Activated CD4-positive, alpha-beta T cell treated with anti-CD3 and anti-CD28 coated beads for 24 hours (primary cell): ENCODE measurements at regions not wholly inside any gene's neighbourhood (a gene's known extent, or its start where the extent isn't known, plus 50 kb on each side); places are given as distances from the start of the nearest gene placed in this dataset.

Experiments used
- DNase-seq, 2 donors: peaks; one replicate each; pipeline ENCODE4 v3.0.0-alpha.2; 2020; ENCODE audit warnings: low read depth in 2 of 2

GRCh38 chr2:217722883-217723472, 279.8 kb downstream of the TNS1 start:
- DNase-seq = no peak

DNA sequence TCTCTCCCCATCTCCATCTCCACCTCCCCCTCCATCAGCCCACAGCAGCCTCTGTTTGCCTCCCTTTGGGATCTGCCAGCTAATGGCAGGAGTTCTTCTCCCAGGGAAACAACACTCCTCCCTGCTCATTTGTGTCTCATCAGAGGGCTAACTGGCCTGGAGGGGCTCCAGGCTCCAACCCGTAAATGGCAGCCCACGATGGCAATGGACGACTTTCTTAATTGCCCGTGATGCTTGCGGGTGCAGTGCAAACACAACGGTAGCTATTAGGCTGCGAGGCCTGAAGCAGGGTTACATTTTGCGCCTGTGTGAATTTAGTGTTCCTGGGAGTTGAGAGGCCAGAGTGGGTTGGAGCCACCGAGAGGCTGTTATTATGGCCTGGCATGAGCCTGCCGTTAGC, 285.1 kb downstream of the TNS1 start:
- no peak for DNase-seq

DNA sequence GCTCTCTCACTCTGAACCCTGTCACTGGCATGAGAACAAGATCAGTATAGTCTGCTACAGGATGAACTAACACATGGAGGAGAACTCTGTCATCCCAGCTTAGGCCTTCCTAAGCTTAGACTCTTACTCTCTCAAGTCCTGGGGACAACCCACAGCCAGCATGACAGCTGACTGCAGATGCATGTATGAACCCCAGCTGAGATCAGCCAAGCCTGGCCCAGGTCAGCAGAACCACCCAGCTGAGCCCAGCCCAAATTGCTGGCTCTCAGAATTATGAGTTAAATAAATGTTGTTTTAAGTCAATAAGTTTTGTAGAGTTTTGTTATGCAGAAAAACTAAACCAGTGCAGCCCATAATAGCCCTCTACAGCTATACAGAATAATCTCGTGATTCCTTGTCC, 287.3 kb downstream of the TNS1 start:
- no peak for DNase-seq

GRCh38 chr2:217714287-217714751, 288.5 kb downstream of the TNS1 start:
- no peak for DNase-seq

GRCh38 chr2:217713395-217714286, 289.2 kb downstream of the TNS1 start:
- peak; percentile 55 to 71 for DNase-seq

GRCh38 chr2:217712431-217712830, 290.4 kb downstream of the TNS1 start:
- DNase-seq = no peak

DNA sequence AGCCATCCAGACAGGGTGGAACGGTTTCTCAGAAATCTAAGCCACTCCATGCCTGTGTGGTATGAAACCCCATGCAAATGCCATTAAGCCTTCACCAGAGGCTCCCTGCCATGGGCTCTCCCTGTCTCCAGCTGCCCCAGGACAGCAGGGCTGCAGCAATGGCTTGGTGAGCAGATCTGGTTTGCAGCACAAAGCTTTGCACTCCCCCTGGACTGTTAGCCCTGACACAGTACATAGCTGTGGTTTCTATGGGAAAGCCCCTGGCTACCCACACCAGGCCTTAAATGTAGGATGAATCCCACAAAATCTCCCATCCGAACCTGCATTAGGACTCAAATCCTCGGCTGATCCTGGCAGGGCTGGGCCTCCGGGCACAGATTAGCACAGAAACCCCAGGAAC, 291.6 kb downstream of the TNS1 start:
- DNase-seq = no peak

- no peak for DNase-seq
These were observed 292.5 kb downstream of the TNS1 start for GRCh38 chr2:217710211-217710765.

DNA sequence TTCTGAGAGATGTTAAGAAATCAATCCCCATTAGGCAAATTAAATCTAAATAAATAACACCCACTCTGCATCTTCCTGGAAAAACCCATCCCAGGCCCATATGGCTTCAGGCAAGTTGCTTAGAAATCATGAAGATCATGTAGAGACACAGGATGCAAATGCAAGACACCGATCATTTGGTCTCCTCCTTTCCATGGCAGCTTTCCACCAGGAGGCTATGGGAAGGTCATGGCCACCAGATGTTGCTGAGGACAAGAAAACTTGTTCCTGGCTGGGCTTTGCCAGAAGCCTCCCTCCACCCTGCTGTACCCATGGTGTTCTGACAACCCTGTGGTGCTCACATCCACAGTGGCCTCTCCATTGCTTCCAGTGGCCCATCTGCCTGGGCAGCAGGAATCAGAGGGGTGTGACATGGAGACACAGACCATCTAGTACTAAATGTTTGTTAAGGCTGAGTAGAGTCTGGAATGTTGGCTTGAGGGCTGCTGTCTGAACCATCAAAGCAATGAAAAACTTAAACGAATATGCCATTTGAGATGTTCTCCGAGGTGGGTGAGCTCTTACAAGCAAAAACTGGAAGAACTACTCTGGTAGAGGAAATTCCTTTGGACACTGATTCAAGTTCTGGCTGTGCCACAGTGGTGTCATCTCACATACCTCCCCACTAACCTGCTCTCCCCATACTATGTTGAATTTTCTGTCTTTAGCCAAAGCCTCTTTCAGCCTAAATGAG, 293.2 kb downstream of the TNS1 start:
- no peak for DNase-seq

- DNase-seq = no peak
These were observed 295.6 kb downstream of the TNS1 start for GRCh38 chr2:217707131-217707611.

GRCh38 chr2:217706513-217706912, 296.3 kb downstream of the TNS1 start:
- DNase-seq = no peak

GRCh38 chr2:217706095-217706494, 296.7 kb downstream of the TNS1 start:
- no peak for DNase-seq

- DNase-seq = no peak
These were observed 297.3 kb downstream of the TNS1 start for GRCh38 chr2:217705461-217705860.

DNA sequence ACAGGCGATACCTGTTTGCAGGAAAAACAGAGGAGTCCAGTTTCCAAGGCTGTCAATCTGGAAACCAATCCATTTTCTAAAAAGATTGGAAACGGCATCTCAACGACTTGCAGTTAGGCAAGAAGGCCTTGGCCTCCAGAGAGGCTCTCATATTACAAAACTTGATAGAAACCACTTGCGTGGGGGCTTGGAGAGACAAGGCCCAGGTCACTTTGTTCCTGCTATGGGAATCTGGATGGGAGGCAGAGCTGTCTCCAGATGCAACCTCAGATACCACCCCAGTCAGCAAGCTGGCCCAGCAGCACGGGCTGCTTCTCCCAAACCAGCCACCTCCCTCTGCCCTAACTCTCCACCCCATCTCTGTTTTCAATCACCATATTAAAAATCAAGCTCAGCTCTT, 298.8 kb downstream of the TNS1 start:
- no peak for DNase-seq

GRCh38 chr2:217703102-217703501, 299.7 kb downstream of the TNS1 start:
- DNase-seq = no peak

DNA sequence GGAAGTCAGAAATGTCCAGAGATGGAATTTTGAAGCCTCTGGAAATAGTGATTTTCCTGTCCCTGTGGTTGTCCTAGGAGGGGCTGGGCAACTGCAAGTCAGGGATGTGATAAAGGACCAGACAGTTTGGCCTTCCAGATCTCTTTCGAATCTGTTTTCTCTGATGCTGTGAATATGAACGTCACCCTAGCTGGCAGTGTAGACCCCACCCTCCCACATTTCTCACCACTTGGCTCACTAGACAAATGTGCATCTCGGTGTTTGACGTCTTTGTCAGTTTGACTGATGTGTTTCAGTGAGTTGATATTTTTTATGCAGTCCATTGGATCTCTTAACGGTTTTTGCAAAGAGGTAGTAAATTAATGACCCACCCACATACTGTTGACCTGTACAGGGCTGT, 301.2 kb downstream of the TNS1 start:
- DNase-seq = no peak

- no peak for DNase-seq
These were observed 304.1 kb downstream of the TNS1 start for GRCh38 chr2:217698691-217699090.

- no peak for DNase-seq
These were observed 307.7 kb downstream of the TNS1 start for GRCh38 chr2:217695033-217695520.

GRCh38 chr2:217694291-217694690, 308.5 kb downstream of the TNS1 start:
- no peak for DNase-seq

DNA sequence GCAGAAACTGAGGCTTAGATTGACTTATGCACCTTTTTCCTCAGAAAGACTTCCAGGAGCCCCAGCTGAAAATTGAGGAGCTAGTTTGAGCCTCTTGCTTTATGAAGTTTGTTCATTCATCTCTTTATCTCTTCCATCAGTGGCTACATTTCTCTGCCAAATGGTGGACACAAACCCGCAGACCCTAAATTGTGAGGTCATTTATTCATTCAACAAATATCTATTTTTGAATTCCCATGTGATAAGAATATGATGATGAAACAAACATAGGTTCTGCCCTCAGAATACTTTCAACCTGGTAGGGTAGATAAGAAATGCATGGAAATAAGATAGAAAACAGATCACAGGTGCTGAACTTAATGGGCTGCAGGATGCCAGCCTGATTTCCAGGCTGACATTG, 309.4 kb downstream of the TNS1 start:
- no peak for DNase-seq

DNA sequence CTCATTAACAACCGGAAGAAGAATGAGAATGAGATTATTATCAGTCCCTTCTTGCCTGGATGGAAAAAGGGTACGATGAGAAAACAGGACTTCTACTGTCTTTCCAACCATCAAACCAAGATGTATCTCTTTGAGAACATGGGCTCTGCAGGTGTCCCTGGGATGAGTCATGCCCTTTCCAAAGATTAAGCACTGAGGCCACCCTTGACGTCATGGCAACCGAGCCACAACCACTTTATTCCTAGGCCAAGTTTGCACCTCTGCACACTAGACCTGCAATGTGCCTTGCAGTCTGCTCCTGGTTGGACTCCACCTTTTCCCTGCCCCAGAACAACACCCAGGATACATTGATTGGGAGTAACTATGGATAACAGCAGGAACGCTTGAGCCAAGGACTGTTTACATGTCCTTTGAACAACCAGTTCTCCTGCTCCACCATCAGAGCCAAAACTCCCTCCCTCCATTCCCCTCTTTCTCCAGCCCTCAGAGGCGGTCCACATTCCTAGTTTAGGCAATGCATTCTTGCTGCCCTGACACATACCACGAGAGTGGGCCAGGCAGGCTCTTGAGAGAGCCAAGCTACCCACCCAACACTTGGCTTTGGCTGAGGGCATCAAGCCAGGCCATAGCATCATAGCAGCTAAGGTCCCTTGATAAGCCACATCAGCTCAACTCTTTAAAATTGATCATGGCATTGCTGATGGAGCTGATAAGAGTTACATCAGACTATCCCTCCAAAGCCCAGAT, 310.7 kb downstream of the TNS1 start:
- DNase-seq = no peak
